ENCODE measurements at regions not wholly inside any gene's neighbourhood (a gene's known extent, or its start where the extent isn't known, plus 50 kb on each side); places are given as distances from the start of the nearest gene placed in this dataset.

DNA sequence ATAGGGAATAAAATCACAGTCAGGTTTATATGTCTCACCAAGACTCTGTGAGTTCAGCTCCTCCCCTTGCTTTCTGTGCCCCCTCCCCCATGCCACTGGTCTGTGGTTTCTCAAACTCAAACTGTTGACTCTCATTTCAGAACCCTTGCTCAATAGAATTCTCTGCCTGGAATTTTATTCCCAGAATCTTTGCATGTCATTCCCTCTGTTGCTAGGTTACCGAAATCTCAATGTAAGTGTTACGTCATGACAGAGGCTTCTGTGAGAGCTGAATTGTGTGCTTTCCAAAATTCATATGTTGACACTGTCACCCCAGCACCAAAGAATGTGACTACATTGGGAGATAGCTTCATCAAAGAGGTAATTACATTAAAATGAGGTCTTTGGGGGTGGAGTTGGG, 1938.8 kb downstream of the TP53TG3F start:
- Histone ChIP-seq H3K4me3 (ENCODE audit: low read depth in 1 of 2, low read length in 2 of 2) (no peak overlapping the region), H3K27me3 (ENCODE audit: control insufficient read depth in 1 of 2, insufficient read depth in 2 of 2, low read length in 2 of 2) (no peaks in the 10 kb centered on the region), H3K27ac (ENCODE audit: low read depth in 2 of 2, low read length in 1 of 2) (no peak overlapping the region), H3K36me3 (ENCODE audit: control insufficient read depth in 2 of 2, insufficient read depth in 2 of 2, low read length in 1 of 2) (no peaks in the 10 kb centered on the region), H3K4me1 (ENCODE audit: control insufficient read depth in 2 of 2, insufficient read depth in 2 of 2, low read length in 1 of 2) (peaks cover 0 to 2% of the 10 kb centered on the region in 2 donors), H3K9me3 (ENCODE audit: control insufficient read depth in 2 of 2, insufficient read depth in 1 of 2, low read depth in 1 of 2, low read length in 1 of 2) (peaks cover 0 to 3% of the 10 kb centered on the region in 2 donors)
- WGBS, 2 donors, result 75 to 77% methylated on average over 2 of the region's 2 CpGs

DNA sequence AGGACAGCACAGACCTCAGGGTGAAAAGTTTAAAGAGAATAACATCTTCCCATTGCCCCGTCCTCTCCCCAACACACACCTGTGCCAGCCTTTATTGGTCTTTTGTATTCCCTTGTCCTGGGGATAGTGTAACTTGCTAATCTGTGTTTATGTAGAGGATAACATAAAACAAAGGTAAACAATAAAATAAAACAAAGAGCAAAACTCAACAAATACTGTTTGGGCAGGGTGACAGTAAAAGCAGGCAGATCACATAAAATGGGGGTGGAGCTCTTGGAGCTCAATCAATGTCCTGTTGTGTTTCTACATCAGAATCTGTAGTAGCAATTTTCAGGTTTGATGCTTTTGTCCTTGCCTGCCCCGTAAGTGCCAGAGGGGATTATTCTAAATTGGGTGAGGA, 1939.7 kb downstream of the TP53TG3F start:
- Histone ChIP-seq H3K9me3 (ENCODE audit: control insufficient read depth in 2 of 2, insufficient read depth in 1 of 2, low read depth in 1 of 2, low read length in 1 of 2) (no peaks in the 10 kb centered on the region), H3K4me1 (ENCODE audit: control insufficient read depth in 2 of 2, insufficient read depth in 2 of 2, low read length in 1 of 2) (peaks cover 0 to 2% of the 10 kb centered on the region in 2 donors), H3K36me3 (ENCODE audit: control insufficient read depth in 2 of 2, insufficient read depth in 2 of 2, low read length in 1 of 2) (no peaks in the 10 kb centered on the region), H3K27me3 (ENCODE audit: control insufficient read depth in 1 of 2, insufficient read depth in 2 of 2, low read length in 2 of 2) (no peaks in the 10 kb centered on the region), H3K27ac (ENCODE audit: low read depth in 2 of 2, low read length in 1 of 2) (no peak overlapping the region), H3K4me3 (ENCODE audit: low read depth in 1 of 2, low read length in 2 of 2) (no peak overlapping the region)
- WGBS, 2 donors, result 48 to 70% methylated on average over 2 of the region's 2 CpGs

DNA sequence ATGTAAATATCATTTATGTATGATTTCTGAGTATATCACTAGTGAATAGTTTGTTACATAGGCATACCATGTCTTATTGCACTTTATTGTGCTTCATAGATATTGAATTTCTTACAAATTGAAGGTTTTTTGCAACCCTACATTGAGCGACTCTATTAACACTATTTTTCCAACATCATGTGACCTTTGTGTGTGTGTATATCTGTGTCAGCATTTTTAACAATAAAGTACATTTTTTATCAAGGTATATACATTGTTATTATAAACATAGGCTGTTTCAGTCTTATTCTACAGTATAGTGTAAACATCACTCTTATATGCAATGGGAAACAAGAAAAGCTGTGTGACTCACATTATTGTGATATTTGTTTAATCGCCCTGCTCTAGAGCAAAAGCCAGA, 1944.9 kb downstream of the TP53TG3F start:
- no peak overlapping the region for H3K4me3 ChIP-seq (ENCODE audit: low read depth in 1 of 2, low read length in 2 of 2)
- no peaks in the 10 kb centered on the region for H3K9me3 ChIP-seq (ENCODE audit: control insufficient read depth in 2 of 2, insufficient read depth in 1 of 2, low read depth in 1 of 2, low read length in 1 of 2)
- no peak overlapping the region for H3K27ac ChIP-seq (ENCODE audit: low read depth in 2 of 2, low read length in 1 of 2)
- 50 to 70% methylated on average over 2 of the region's 2 CpGs for WGBS, 2 donors
- H3K4me1 ChIP-seq (ENCODE audit: control insufficient read depth in 2 of 2, insufficient read depth in 2 of 2, low read length in 1 of 2), result no peaks in the 10 kb centered on the region
- no peaks in the 10 kb centered on the region for H3K36me3 ChIP-seq (ENCODE audit: control insufficient read depth in 2 of 2, insufficient read depth in 2 of 2, low read length in 1 of 2)
- no peaks in the 10 kb centered on the region for H3K27me3 ChIP-seq (ENCODE audit: control insufficient read depth in 1 of 2, insufficient read depth in 2 of 2, low read length in 2 of 2)

DNA sequence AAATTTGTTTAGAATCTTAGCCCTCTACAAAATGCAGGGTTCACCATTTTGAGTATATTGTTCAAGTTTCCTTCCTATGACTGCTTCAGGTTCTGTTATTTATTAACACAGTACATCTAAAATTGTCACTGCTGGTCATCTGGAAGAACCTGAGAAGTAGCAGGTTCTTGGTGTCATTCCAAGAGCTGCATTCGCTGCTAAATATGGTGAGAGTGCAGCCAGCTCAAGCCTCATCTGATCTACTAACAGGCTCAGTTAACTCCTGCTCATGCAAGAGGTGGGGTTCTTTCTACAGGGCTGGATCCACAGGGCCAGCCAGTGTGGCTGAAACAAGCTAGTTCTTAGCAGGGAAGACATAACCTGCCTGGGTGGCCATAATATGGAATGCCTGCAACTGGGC, 1946.1 kb downstream of the TP53TG3F start:
- H3K4me1 ChIP-seq (ENCODE audit: control insufficient read depth in 2 of 2, insufficient read depth in 2 of 2, low read length in 1 of 2), result no peaks in the 10 kb centered on the region
- H3K36me3 ChIP-seq (ENCODE audit: control insufficient read depth in 2 of 2, insufficient read depth in 2 of 2, low read length in 1 of 2), result no peaks in the 10 kb centered on the region
- H3K27ac ChIP-seq (ENCODE audit: low read depth in 2 of 2, low read length in 1 of 2), result no peak overlapping the region
- WGBS, 2 donors, result 42 to 53% methylated on average over 1 of the region's 1 CpG
- H3K27me3 ChIP-seq (ENCODE audit: control insufficient read depth in 1 of 2, insufficient read depth in 2 of 2, low read length in 2 of 2), result no peaks in the 10 kb centered on the region
- no peaks in the 10 kb centered on the region for H3K9me3 ChIP-seq (ENCODE audit: control insufficient read depth in 2 of 2, insufficient read depth in 1 of 2, low read depth in 1 of 2, low read length in 1 of 2)
- H3K4me3 ChIP-seq (ENCODE audit: low read depth in 1 of 2, low read length in 2 of 2), result no peak overlapping the region

DNA sequence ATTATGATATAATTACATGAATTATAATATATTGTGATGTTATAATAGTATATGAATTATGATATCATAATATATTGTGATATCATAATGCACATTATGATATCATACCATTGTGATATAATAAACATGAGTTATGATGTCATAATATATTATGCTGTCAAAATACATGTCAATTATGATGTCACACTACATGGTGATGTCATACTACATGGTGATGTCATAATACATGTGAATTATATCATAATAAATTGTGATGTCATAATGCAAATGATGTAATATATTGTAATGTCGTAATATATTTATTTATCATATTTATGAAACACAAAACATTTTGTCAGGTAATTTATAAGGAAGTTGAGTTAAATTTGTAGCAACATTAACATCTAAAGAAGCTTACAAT, 1950.1 kb downstream of the TP53TG3F start:
- 48 to 60% methylated on average over 1 of the region's 1 CpG for WGBS, 2 donors
- no peaks in the 10 kb centered on the region for H3K27me3 ChIP-seq (ENCODE audit: control insufficient read depth in 1 of 2, insufficient read depth in 2 of 2, low read length in 2 of 2)
- H3K27ac ChIP-seq (ENCODE audit: low read depth in 2 of 2, low read length in 1 of 2), result no peak overlapping the region
- no peaks in the 10 kb centered on the region for H3K4me1 ChIP-seq (ENCODE audit: control insufficient read depth in 2 of 2, insufficient read depth in 2 of 2, low read length in 1 of 2)
- H3K4me3 ChIP-seq (ENCODE audit: low read depth in 1 of 2, low read length in 2 of 2), result no peak overlapping the region
- H3K36me3 ChIP-seq (ENCODE audit: control insufficient read depth in 2 of 2, insufficient read depth in 2 of 2, low read length in 1 of 2), result no peaks in the 10 kb centered on the region
- no peaks in the 10 kb centered on the region for H3K9me3 ChIP-seq (ENCODE audit: control insufficient read depth in 2 of 2, insufficient read depth in 1 of 2, low read depth in 1 of 2, low read length in 1 of 2)

DNA sequence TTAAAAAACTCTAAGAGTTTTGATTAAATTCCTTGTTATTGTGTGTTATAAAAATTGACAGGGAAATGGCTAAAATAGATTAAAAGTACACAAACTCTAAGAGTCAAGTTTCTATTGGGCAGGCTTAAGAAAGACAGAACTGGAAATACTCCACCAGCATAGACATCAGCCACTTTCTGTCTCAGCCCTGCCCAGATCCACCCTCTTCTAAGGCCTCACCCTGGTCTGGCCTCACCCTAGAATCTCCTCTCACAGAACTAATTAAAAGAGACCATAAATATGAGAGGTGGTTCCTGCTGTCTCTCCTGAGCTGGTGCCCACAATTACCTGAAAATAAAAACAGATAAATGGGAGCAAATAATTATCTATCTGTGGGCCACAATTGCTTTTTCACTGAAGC, 1951.0 kb downstream of the TP53TG3F start:
- H3K27me3 ChIP-seq (ENCODE audit: control insufficient read depth in 1 of 2, insufficient read depth in 2 of 2, low read length in 2 of 2), result no peaks in the 10 kb centered on the region
- peaks cover 0 to 3% of the 10 kb centered on the region in 2 donors for H3K9me3 ChIP-seq (ENCODE audit: control insufficient read depth in 2 of 2, insufficient read depth in 1 of 2, low read depth in 1 of 2, low read length in 1 of 2)
- no peaks in the 10 kb centered on the region for H3K4me1 ChIP-seq (ENCODE audit: control insufficient read depth in 2 of 2, insufficient read depth in 2 of 2, low read length in 1 of 2)
- no peaks in the 10 kb centered on the region for H3K36me3 ChIP-seq (ENCODE audit: control insufficient read depth in 2 of 2, insufficient read depth in 2 of 2, low read length in 1 of 2)
- H3K27ac ChIP-seq (ENCODE audit: low read depth in 2 of 2, low read length in 1 of 2), result no peak overlapping the region
- no peak overlapping the region for H3K4me3 ChIP-seq (ENCODE audit: low read depth in 1 of 2, low read length in 2 of 2)

GRCh38 chr16:35411156-35411555, 1951.7 kb downstream of the TP53TG3F start:
- Histone ChIP-seq H3K9me3 (ENCODE audit: control insufficient read depth in 2 of 2, insufficient read depth in 1 of 2, low read depth in 1 of 2, low read length in 1 of 2) (peaks cover 0 to 3% of the 10 kb centered on the region in 2 donors), H3K36me3 (ENCODE audit: control insufficient read depth in 2 of 2, insufficient read depth in 2 of 2, low read length in 1 of 2) (no peaks in the 10 kb centered on the region), H3K4me1 (ENCODE audit: control insufficient read depth in 2 of 2, insufficient read depth in 2 of 2, low read length in 1 of 2) (no peaks in the 10 kb centered on the region), H3K27me3 (ENCODE audit: control insufficient read depth in 1 of 2, insufficient read depth in 2 of 2, low read length in 2 of 2) (no peaks in the 10 kb centered on the region), H3K27ac (ENCODE audit: low read depth in 2 of 2, low read length in 1 of 2) (no peak overlapping the region), H3K4me3 (ENCODE audit: low read depth in 1 of 2, low read length in 2 of 2) (no peak overlapping the region)
- 50 to 70% methylated on average over 1 of the region's 1 CpG for WGBS, 2 donors

DNA sequence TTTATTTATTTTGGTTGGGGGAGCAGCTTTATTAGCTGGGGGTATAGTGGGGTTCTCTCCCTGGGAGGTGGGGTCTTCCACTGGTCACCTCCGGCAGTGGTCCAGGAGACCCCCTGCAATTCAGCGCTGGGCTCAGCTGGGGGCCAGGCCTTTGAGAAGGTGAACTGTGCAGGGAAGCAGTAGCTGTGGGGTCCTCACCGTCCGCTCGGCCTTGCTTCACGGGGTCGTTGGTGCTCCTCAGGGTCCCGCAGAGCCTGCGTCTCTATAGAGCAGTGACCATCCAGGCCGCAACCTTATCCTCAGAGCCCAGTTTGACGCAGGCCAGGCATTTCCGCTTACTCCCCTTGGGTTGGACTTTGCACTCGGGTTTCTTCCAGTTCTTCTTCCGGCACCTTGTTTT, 1954.7 kb downstream of the TP53TG3F start:
- no peak overlapping the region for H3K4me3 ChIP-seq (ENCODE audit: low read depth in 1 of 2, low read length in 2 of 2)

GRCh38 chr16:35414563-35414962, 1955.2 kb downstream of the TP53TG3F start:
- Histone ChIP-seq H3K4me3 (ENCODE audit: low read depth in 1 of 2, low read length in 2 of 2) (no peak overlapping the region), H3K36me3 (ENCODE audit: control insufficient read depth in 2 of 2, insufficient read depth in 2 of 2, low read length in 1 of 2) (no peaks in the 10 kb centered on the region), H3K27ac (ENCODE audit: low read depth in 2 of 2, low read length in 1 of 2) (no peak overlapping the region), H3K4me1 (ENCODE audit: control insufficient read depth in 2 of 2, insufficient read depth in 2 of 2, low read length in 1 of 2) (no peaks in the 10 kb centered on the region), H3K27me3 (ENCODE audit: control insufficient read depth in 1 of 2, insufficient read depth in 2 of 2, low read length in 2 of 2) (no peaks in the 10 kb centered on the region), H3K9me3 (ENCODE audit: control insufficient read depth in 2 of 2, insufficient read depth in 1 of 2, low read depth in 1 of 2, low read length in 1 of 2) (peaks cover 0 to 3% of the 10 kb centered on the region in 2 donors)
- 83 to 84% methylated on average over 19 of the region's 19 CpGs for WGBS, 2 donors

More for the DNA sequence above, 1954.7 kb downstream of the TP53TG3F start:
- Histone ChIP-seq H3K27ac (ENCODE audit: low read depth in 2 of 2, low read length in 1 of 2) (no peak overlapping the region), H3K27me3 (ENCODE audit: control insufficient read depth in 1 of 2, insufficient read depth in 2 of 2, low read length in 2 of 2) (no peaks in the 10 kb centered on the region), H3K36me3 (ENCODE audit: control insufficient read depth in 2 of 2, insufficient read depth in 2 of 2, low read length in 1 of 2) (no peaks in the 10 kb centered on the region), H3K4me1 (ENCODE audit: control insufficient read depth in 2 of 2, insufficient read depth in 2 of 2, low read length in 1 of 2) (no peaks in the 10 kb centered on the region), H3K9me3 (ENCODE audit: control insufficient read depth in 2 of 2, insufficient read depth in 1 of 2, low read depth in 1 of 2, low read length in 1 of 2) (peaks cover 0 to 3% of the 10 kb centered on the region in 2 donors)
- 83 to 92% methylated on average over 14 of the region's 14 CpGs for WGBS, 2 donors

DNA sequence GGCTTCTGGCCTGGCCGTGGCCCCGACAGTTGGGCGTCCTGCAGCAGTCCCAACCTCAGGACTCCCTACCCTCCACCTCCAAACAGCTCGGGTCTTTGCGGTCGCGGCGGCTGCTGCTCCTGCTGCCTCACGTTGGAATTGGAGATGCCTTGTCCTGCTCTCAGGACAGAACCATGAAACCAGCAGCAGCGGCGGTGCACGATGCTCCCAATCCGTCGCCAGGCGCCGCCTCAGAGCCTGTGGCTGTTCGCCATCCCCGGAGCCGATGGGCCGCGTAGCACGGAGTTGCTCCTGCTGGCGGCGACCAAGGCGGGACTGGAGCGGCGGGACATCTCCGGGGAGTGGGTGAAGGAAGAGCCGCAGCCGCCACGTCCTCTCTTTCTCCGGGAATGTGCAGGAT, 1965.9 kb downstream of the TP53TG3F start:
- H3K4me1 ChIP-seq (ENCODE audit: control insufficient read depth in 2 of 2, insufficient read depth in 2 of 2, low read length in 1 of 2), result no peaks in the 10 kb centered on the region
- no peaks in the 10 kb centered on the region for H3K27me3 ChIP-seq (ENCODE audit: control insufficient read depth in 1 of 2, insufficient read depth in 2 of 2, low read length in 2 of 2)
- H3K9me3 ChIP-seq (ENCODE audit: control insufficient read depth in 2 of 2, insufficient read depth in 1 of 2, low read depth in 1 of 2, low read length in 1 of 2), result peaks cover 5 to 8% of the 10 kb centered on the region in 2 donors
- no peak overlapping the region for H3K27ac ChIP-seq (ENCODE audit: low read depth in 2 of 2, low read length in 1 of 2)
- no peak overlapping the region for H3K4me3 ChIP-seq (ENCODE audit: low read depth in 1 of 2, low read length in 2 of 2)
- WGBS, 2 donors, result 54 to 55% methylated on average over 32 of the region's 32 CpGs
- H3K36me3 ChIP-seq (ENCODE audit: control insufficient read depth in 2 of 2, insufficient read depth in 2 of 2, low read length in 1 of 2), result no peaks in the 10 kb centered on the region
